PC-9 (cell line): ENCODE measurements at regions not wholly inside any gene's neighbourhood (a gene's known extent, or its start where the extent isn't known, plus 50 kb on each side); places are given as distances from the start of the nearest gene placed in this dataset.

Experiments
- CTCF ChIP-seq: fragments of 200-600 bp; sonication (generic); conservative IDR thresholded peaks from 2 replicates; pipeline ENCODE4 v1.6.1; 2017; ENCODE audit warnings: mixed run types, antibody characterized with exemption, mild to moderate bottlenecking, moderate library complexity
- EZH2 ChIP-seq: fragments of 200-600 bp; sonication (generic); IDR thresholded peaks from 2 replicates; pipeline ENCODE4 v1.8.0; 2017; ENCODE audit warnings: antibody characterized with exemption, low read depth

GRCh38 chr4:63269156-63269555 is 1140.1 kb downstream of the TECRL start:
- TF ChIP-seq CTCF, result no peak
- no peak for TF ChIP-seq EZH2
